HEK293 (cell line): ENCODE measurements at regions not wholly inside any gene's neighbourhood (a gene's known extent, or its start where the extent isn't known, plus 50 kb on each side); places are given as distances from the start of the nearest gene placed in this dataset.

Experiments used
- CTCF ChIP-seq: fragments of 450-650 bp; formaldehyde crosslinking; IDR thresholded peaks from 2 replicates; pipeline ENCODE4 v1.5.1; 2016; ENCODE audit warnings: missing biosample characterization, missing genetic modification characterization
- MEIS1 ChIP-seq: sonication (generic); formaldehyde crosslinking; IDR thresholded peaks from 2 replicates; pipeline ENCODE4 v1.8.1; 2022; ENCODE audit warnings: missing genetic modification reagents, mild to moderate bottlenecking, borderline replicate concordance
- ZNF169 ChIP-seq: fragments of 450-650 bp; formaldehyde crosslinking; IDR thresholded peaks from 2 replicates; pipeline ENCODE4 v1.5.1; 2016; ENCODE audit warnings: missing biosample characterization, missing genetic modification characterization
- ZNF391 ChIP-seq: fragments of 450-650 bp; formaldehyde crosslinking; IDR thresholded peaks from 2 replicates; pipeline ENCODE4 v1.5.1; 2016; ENCODE audit warnings: low read depth, missing biosample characterization, missing genetic modification characterization, borderline replicate concordance
- ZNF423 ChIP-seq: fragments of 450-650 bp; formaldehyde crosslinking; IDR thresholded peaks from 2 replicates; pipeline ENCODE4 v1.5.1; 2016; ENCODE audit warnings: missing biosample characterization, missing genetic modification characterization
- ZNF624 ChIP-seq: fragments of 450-650 bp; formaldehyde crosslinking; IDR thresholded peaks from 2 replicates; pipeline ENCODE4 v1.5.1; 2017; ENCODE audit warnings: missing biosample characterization, missing genetic modification characterization
- ZNF670 ChIP-seq: fragments of 450-650 bp; formaldehyde crosslinking; IDR thresholded peaks from 2 replicates; pipeline ENCODE4 v1.5.1; 2016; ENCODE audit warnings: missing biosample characterization, missing genetic modification characterization, low read depth
- TF ChIP-seq, protein P1 (sequence below): fragments of 450-650 bp; formaldehyde crosslinking; IDR thresholded peaks from 2 replicates; pipeline ENCODE4 v1.5.1; 2016; ENCODE audit warnings: missing biosample characterization, missing genetic modification characterization
- TF ChIP-seq, protein P2 (sequence below): fragments of 450-650 bp; formaldehyde crosslinking; IDR thresholded peaks from 2 replicates; pipeline ENCODE4 v1.5.1; 2017; ENCODE audit warnings: missing biosample characterization, missing genetic modification characterization
- TF ChIP-seq, protein P3 (sequence below): fragments of 450-650 bp; IDR thresholded peaks from 2 replicates; pipeline ENCODE4 v1.5.1; 2018; ENCODE audit warnings: missing biosample characterization, missing genetic modification characterization

- TF ChIP-seq ZNF624 (tag by site-specific recombination), result no peak
- TF ChIP-seq, protein P1, sequence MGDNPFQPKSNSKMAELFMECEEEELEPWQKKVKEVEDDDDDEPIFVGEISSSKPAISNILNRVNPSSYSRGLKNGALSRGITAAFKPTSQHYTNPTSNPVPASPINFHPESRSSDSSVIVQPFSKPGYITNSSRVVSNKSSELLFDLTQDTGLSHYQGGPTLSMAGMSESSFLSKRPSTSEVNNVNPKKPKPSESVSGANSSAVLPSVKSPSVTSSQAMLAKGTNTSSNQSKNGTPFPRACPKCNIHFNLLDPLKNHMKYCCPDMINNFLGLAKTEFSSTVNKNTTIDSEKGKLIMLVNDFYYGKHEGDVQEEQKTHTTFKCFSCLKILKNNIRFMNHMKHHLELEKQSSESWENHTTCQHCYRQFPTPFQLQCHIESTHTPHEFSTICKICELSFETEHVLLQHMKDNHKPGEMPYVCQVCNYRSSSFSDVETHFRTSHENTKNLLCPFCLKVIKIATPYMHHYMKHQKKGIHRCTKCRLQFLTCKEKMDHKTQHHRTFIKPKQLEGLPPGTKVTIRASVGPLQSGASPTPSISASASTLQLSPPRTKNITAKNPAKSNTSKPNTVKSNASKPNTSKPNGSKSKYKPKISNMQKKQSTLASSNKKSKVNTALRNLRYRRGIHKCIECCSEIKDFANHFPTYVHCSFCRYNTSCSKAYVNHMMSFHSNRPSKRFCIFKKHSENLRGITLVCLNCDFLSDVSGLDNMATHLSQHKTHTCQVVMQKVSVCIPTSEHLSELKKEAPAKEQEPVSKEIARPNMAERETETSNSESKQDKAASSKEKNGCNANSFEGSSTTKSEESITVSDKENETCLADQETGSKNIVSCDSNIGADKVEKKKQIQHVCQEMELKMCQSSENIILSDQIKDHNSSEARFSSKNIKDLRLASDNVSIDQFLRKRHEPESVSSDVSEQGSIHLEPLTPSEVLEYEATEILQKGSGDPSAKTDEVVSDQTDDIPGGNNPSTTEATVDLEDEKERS (tag by site-specific recombination), result no peak
- TF ChIP-seq CTCF, result no peak
- TF ChIP-seq, protein P2, sequence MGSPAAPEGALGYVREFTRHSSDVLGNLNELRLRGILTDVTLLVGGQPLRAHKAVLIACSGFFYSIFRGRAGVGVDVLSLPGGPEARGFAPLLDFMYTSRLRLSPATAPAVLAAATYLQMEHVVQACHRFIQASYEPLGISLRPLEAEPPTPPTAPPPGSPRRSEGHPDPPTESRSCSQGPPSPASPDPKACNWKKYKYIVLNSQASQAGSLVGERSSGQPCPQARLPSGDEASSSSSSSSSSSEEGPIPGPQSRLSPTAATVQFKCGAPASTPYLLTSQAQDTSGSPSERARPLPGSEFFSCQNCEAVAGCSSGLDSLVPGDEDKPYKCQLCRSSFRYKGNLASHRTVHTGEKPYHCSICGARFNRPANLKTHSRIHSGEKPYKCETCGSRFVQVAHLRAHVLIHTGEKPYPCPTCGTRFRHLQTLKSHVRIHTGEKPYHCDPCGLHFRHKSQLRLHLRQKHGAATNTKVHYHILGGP (tag by site-specific recombination), result no peak
- TF ChIP-seq ZNF670, result no peak
- no peak for TF ChIP-seq ZNF169 (tag by site-specific recombination)
- no peak for TF ChIP-seq MEIS1 (CRISPR knock-in tag)
- TF ChIP-seq ZNF423 (tag by site-specific recombination), result no peak
- TF ChIP-seq ZNF391, result no peak
- TF ChIP-seq, protein P3, sequence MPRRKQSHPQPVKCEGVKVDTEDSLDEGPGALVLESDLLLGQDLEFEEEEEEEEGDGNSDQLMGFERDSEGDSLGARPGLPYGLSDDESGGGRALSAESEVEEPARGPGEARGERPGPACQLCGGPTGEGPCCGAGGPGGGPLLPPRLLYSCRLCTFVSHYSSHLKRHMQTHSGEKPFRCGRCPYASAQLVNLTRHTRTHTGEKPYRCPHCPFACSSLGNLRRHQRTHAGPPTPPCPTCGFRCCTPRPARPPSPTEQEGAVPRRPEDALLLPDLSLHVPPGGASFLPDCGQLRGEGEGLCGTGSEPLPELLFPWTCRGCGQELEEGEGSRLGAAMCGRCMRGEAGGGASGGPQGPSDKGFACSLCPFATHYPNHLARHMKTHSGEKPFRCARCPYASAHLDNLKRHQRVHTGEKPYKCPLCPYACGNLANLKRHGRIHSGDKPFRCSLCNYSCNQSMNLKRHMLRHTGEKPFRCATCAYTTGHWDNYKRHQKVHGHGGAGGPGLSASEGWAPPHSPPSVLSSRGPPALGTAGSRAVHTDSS (tag by site-specific recombination), result no peak
Observed at GRCh38 chr4:171588764-171589163, 224.4 kb upstream of the GALNTL6 start.
